H1 (cell line): ENCODE measurements at regions not wholly inside any gene's neighbourhood (a gene's known extent, or its start where the extent isn't known, plus 50 kb on each side); places are given as distances from the start of the nearest gene placed in this dataset.

Experiments used
- CREB1 ChIP-seq: IDR thresholded peaks from 2 replicates; pipeline ENCODE4 v1.6.1; 2012; ENCODE audit warnings: inconsistent platforms
- CTBP2 ChIP-seq: IDR thresholded peaks from 2 replicates; pipeline ENCODE4 v1.7.0; 2011; ENCODE audit warnings: borderline replicate concordance, mild to moderate bottlenecking, moderate library complexity, mixed read lengths, low read length; ENCODE audit not compliant: insufficient read depth, insufficient read length
- CTCF ChIP-seq, 3 experiments: IDR thresholded peaks; 1 replicate in 2 of 3; 2 replicates in 1 of 3; pipeline versions ENCODE4 v1.5.1 to v1.6.1; 2011; ENCODE audit warnings: low read length in 3 of 3, mild to moderate bottlenecking in 3 of 3, inconsistent platforms in 2 of 3, low read depth in 1 of 3, moderate library complexity in 1 of 3; ENCODE audit not compliant: insufficient read depth in 1 of 3; ENCODE audit errors: control extremely low read depth in 1 of 3
- EP300 ChIP-seq, 2 experiments: IDR thresholded peaks; 1 replicate in 1 of 2; 2 replicates in 1 of 2; pipeline ENCODE4 v1.6.1; 2011 to 2012; ENCODE audit warnings: low read depth in 2 of 2, low read length in 2 of 2, mild to moderate bottlenecking in 2 of 2, borderline replicate concordance in 1 of 2, inconsistent platforms in 1 of 2, moderate library complexity in 1 of 2
- EZH2 ChIP-seq: fragments of 200-600 bp; sonication (generic); IDR thresholded peaks from 2 replicates; pipeline ENCODE4 v1.7.1; 2012; ENCODE audit warnings: low read depth, mild to moderate bottlenecking, moderate library complexity, low read length, inconsistent platforms; ENCODE audit not compliant: severe bottlenecking
- JUND ChIP-seq: IDR thresholded peaks from 2 replicates; pipeline ENCODE4 v1.6.1; 2011; ENCODE audit warnings: mild to moderate bottlenecking, improper control_type of control experiment, low read length
- RAD21 ChIP-seq, 2 experiments: IDR thresholded peaks in 1 of 2; conservative IDR thresholded peaks in 1 of 2; 2 replicates each; pipeline ENCODE4 v1.6.1; 2011; ENCODE audit warnings: low read depth in 2 of 2, low read length in 2 of 2, improper control_type of control experiment in 1 of 2, inconsistent platforms in 1 of 2, mild to moderate bottlenecking in 1 of 2, moderate library complexity in 1 of 2
- SP1 ChIP-seq: IDR thresholded peaks from 2 replicates; pipeline ENCODE4 v1.6.1; 2011; ENCODE audit warnings: low read depth, low read length
- TAF7 ChIP-seq: optimal IDR thresholded peaks from 2 replicates; pipeline ENCODE3; 2011; ENCODE audit warnings: low read depth, mild to moderate bottlenecking, inconsistent platforms, low read length, moderate library complexity, borderline replicate concordance
- TCF12 ChIP-seq: IDR thresholded peaks from 2 replicates; pipeline ENCODE4 v1.6.1; 2011; ENCODE audit warnings: low read depth, mild to moderate bottlenecking, low read length
- YY1 ChIP-seq: IDR thresholded peaks from 2 replicates; pipeline ENCODE4 v1.6.1; 2011; ENCODE audit warnings: low read depth, mild to moderate bottlenecking, low read length

- TF ChIP-seq CTCF (IDR thresholded peaks at IDR 0.05; ENCODE audit: control extremely low read depth in 1 of 3, insufficient read depth in 1 of 3, low read depth in 1 of 3, low read length in 3 of 3) (no peak), TCF12 (no peak), EZH2 (no peak), TAF7 (no peak), YY1 (no peak), EP300 (IDR thresholded peaks at IDR 0.05; ENCODE audit: borderline replicate concordance in 1 of 2, low read depth in 2 of 2, low read length in 2 of 2) (no peak), RAD21 (IDR thresholded peaks at IDR 0.05 in 1 of 2, conservative IDR thresholded peaks at IDR 0.05 in 1 of 2; ENCODE audit: low read depth in 2 of 2, low read length in 2 of 2) (no peak), CTBP2 (no peak), CREB1 (no peak), JUND (no peak), SP1 (no peak)
- TF ChIP-seq, all 59 proteins: peak for 0
These were observed 149.7 kb upstream of the TMEM170B start (continued) for GRCh38 chr6:11387707-11388430.
